ENCODE measurements at regions not wholly inside any gene's neighbourhood (a gene's known extent, or its start where the extent isn't known, plus 50 kb on each side); places are given as distances from the start of the nearest gene placed in this dataset.

DNA sequence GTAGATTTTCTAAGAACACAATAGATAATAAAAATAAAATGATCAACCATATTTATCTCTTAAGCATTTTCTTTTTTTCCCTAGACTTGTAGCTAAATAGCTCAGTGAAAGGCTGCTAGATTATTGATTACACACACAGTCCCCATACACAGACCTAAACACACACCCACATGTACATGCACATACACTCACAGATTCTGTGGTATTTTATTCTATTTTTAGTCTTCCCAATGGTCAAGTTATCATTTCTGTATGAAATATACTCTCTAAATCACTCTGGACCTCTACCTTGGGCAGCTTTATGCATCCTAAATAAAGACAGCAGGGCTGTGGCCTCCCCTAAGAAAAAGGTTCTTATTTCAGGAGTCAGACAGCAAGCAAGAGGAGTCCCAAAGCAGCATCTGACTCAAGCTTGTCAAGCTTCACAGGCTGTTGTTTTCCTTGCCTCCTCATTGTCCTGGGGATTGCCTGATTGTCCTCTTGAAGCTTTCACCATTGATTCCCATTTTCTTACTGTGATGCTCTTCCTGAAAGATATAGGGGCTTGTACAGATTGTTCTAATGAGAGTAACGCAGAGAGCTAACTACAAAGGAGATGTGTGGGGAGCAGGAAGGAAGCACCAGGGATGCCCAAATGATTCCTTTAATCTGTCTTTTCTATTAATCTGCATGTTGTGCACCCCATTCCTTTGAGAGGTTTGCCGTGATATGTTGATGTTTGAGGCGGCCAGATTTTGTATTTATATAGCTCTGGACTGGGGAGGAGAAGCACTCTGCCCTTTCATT is 986.5 kb downstream of the PCDH17 start:
- Histone ChIP-seq H2BK12ac (ENCODE audit: low read length) (no peak overlapping the region), H3K27ac (ENCODE audit: low read depth, low read length) (no peak overlapping the region), H3K4me1 (ENCODE audit: control insufficient read depth in 1 of 2, insufficient read depth in 2 of 2, low read length in 2 of 2) (no peaks in the 10 kb centered on the region), H2BK5ac (ENCODE audit: low read depth, low read length, poor library complexity) (no peak overlapping the region), H3K79me2 (ENCODE audit: control insufficient read depth, insufficient read depth, low read length, poor library complexity) (no peaks in the 10 kb centered on the region), H3K36me3 (ENCODE audit: control insufficient read depth in 1 of 2, insufficient read depth in 2 of 2, low read length in 2 of 2) (no peaks in the 10 kb centered on the region), H3K18ac (ENCODE audit: low read length) (no peak overlapping the region), H3K4me2 (ENCODE audit: low read length) (no peak overlapping the region), H2AFZ (ENCODE audit: insufficient read depth, low read length, poor library complexity) (no peak overlapping the region), H3K14ac (ENCODE audit: low read length) (no peak overlapping the region), H4K8ac (ENCODE audit: low read depth, low read length) (no peak overlapping the region), H3K23ac (ENCODE audit: low read length) (no peak overlapping the region), H3K27me3 (ENCODE audit: insufficient read depth, low read length) (no peaks in the 10 kb centered on the region), H4K12ac (ENCODE audit: low read depth, low read length) (no peak overlapping the region), H2AK5ac (ENCODE audit: low read length) (no peak overlapping the region), H3K9me3 (ENCODE audit: insufficient read depth, low read depth, low read length) (no peaks in the 10 kb centered on the region), H2BK120ac (ENCODE audit: insufficient read depth, low read length, poor library complexity) (no peak overlapping the region), H3K9ac (ENCODE audit: low read length) (no peak overlapping the region), H3K4ac (ENCODE audit: low read depth, low read length) (no peak overlapping the region), H4K91ac (ENCODE audit: low read depth, low read length) (no peak overlapping the region), H3K79me1 (ENCODE audit: low read length) (no peaks in the 10 kb centered on the region), H3K4me3 (ENCODE audit: low read depth, low read length) (no peak overlapping the region)
- no CpG with 5 or more reads among the region's 3 CpGs for WGBS (ENCODE audit: extremely low coverage, insufficient coverage, insufficient read length)
- no peak for DNase-seq

DNA sequence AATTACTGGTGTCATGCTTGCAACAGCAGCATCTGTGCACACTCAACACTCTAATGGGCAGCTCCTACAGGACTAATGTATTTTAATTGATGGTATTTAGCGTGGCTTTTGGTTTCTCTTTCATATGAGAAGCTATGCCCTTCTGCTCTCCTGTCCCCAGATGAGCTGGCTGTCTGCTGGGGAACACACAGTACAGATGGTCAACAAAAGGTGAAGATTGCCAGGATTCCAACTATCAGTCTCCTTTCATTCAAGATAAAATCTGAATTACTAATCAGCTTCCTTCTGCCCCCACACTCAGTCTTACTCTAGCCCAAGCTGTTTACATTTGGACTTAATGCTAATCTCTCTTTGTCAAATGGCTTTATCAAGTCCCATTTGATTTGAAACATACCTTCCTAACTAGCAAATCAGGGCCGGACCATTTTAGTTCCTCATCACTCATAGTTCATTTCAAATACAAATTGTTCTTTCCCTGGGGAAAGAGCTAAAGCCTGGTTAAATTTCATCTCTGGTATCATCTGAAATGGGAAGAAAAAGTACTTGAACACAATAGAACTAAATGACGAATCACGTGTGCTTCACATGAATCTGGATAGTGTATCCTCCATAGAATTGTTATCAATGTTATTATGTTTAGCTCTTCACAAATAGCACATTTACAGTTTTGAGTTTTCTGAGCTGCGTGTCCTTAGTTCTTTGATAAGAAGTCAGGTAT is 988.0 kb downstream of the PCDH17 start:
- H4K8ac ChIP-seq (ENCODE audit: low read depth, low read length), result no peak overlapping the region
- no peaks in the 10 kb centered on the region for H3K4me1 ChIP-seq (ENCODE audit: control insufficient read depth in 1 of 2, insufficient read depth in 2 of 2, low read length in 2 of 2)
- H3K27ac ChIP-seq (ENCODE audit: low read depth, low read length), result no peak overlapping the region
- no peak overlapping the region for H4K12ac ChIP-seq (ENCODE audit: low read depth, low read length)
- H3K4ac ChIP-seq (ENCODE audit: low read depth, low read length), result no peak overlapping the region
- no peaks in the 10 kb centered on the region for H3K9me3 ChIP-seq (ENCODE audit: insufficient read depth, low read depth, low read length)
- no peak overlapping the region for H2BK5ac ChIP-seq (ENCODE audit: low read depth, low read length, poor library complexity)
- no peaks in the 10 kb centered on the region for H3K27me3 ChIP-seq (ENCODE audit: insufficient read depth, low read length)
- H2BK12ac ChIP-seq (ENCODE audit: low read length), result no peak overlapping the region
- no peak overlapping the region for H2BK120ac ChIP-seq (ENCODE audit: insufficient read depth, low read length, poor library complexity)
- H3K79me1 ChIP-seq (ENCODE audit: low read length), result no peaks in the 10 kb centered on the region
- no peaks in the 10 kb centered on the region for H3K36me3 ChIP-seq (ENCODE audit: control insufficient read depth in 1 of 2, insufficient read depth in 2 of 2, low read length in 2 of 2)
- no peak overlapping the region for H2AFZ ChIP-seq (ENCODE audit: insufficient read depth, low read length, poor library complexity)
- WGBS (ENCODE audit: extremely low coverage, insufficient coverage, insufficient read length), result no CpG with 5 or more reads among the region's 5 CpGs
- no peak overlapping the region for H3K14ac ChIP-seq (ENCODE audit: low read length)
- H3K18ac ChIP-seq (ENCODE audit: low read length), result no peak overlapping the region
- no peak overlapping the region for H2AK5ac ChIP-seq (ENCODE audit: low read length)
- no peak overlapping the region for H4K91ac ChIP-seq (ENCODE audit: low read depth, low read length)
- H3K4me2 ChIP-seq (ENCODE audit: low read length), result no peak overlapping the region
- no peak overlapping the region for H3K4me3 ChIP-seq (ENCODE audit: low read depth, low read length)
- H3K79me2 ChIP-seq (ENCODE audit: control insufficient read depth, insufficient read depth, low read length, poor library complexity), result no peaks in the 10 kb centered on the region
- H3K23ac ChIP-seq (ENCODE audit: low read length), result no peak overlapping the region
- DNase-seq, result no peak
- H3K9ac ChIP-seq (ENCODE audit: low read length), result no peak overlapping the region

DNA sequence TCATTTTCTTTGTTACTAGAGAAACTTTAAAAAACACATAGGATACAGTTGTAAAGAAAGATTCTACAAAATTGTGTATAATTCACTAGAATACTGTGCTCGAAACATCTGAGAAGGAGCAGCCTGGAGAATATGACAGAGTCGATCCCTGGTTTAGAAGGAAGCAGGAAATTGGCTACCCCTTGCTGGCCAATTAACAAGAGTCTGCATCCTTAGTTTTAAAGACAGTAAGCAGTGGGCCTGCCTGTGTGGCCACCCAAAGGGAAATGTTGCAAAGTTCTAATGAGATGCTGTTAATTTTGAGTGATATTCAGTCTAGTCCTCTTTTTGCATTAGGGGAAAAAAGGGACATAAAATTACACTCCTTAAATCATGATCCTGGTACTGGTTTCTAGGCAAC is 988.6 kb downstream of the PCDH17 start:
- Histone ChIP-seq H3K36me3 (ENCODE audit: control insufficient read depth in 1 of 2, insufficient read depth in 2 of 2, low read length in 2 of 2) (no peaks in the 10 kb centered on the region), H4K91ac (ENCODE audit: low read depth, low read length) (no peak overlapping the region), H4K8ac (ENCODE audit: low read depth, low read length) (no peak overlapping the region), H2BK5ac (ENCODE audit: low read depth, low read length, poor library complexity) (no peak overlapping the region), H3K79me2 (ENCODE audit: control insufficient read depth, insufficient read depth, low read length, poor library complexity) (no peaks in the 10 kb centered on the region), H3K14ac (ENCODE audit: low read length) (no peak overlapping the region), H2AFZ (ENCODE audit: insufficient read depth, low read length, poor library complexity) (no peak overlapping the region), H2AK5ac (ENCODE audit: low read length) (no peak overlapping the region), H3K79me1 (ENCODE audit: low read length) (no peaks in the 10 kb centered on the region), H3K27me3 (ENCODE audit: insufficient read depth, low read length) (no peaks in the 10 kb centered on the region), H3K4me3 (ENCODE audit: low read depth, low read length) (no peak overlapping the region), H3K9me3 (ENCODE audit: insufficient read depth, low read depth, low read length) (no peaks in the 10 kb centered on the region), H3K27ac (ENCODE audit: low read depth, low read length) (no peak overlapping the region), H3K9ac (ENCODE audit: low read length) (no peak overlapping the region), H3K4me1 (ENCODE audit: control insufficient read depth in 1 of 2, insufficient read depth in 2 of 2, low read length in 2 of 2) (no peaks in the 10 kb centered on the region), H4K12ac (ENCODE audit: low read depth, low read length) (no peak overlapping the region), H2BK120ac (ENCODE audit: insufficient read depth, low read length, poor library complexity) (no peak overlapping the region), H3K4me2 (ENCODE audit: low read length) (no peak overlapping the region), H3K23ac (ENCODE audit: low read length) (no peak overlapping the region), H2BK12ac (ENCODE audit: low read length) (no peak overlapping the region), H3K4ac (ENCODE audit: low read depth, low read length) (no peak overlapping the region), H3K18ac (ENCODE audit: low read length) (no peak overlapping the region)
- DNase-seq, result no peak
- no CpG with 5 or more reads among the region's 2 CpGs for WGBS (ENCODE audit: extremely low coverage, insufficient coverage, insufficient read length)

DNA sequence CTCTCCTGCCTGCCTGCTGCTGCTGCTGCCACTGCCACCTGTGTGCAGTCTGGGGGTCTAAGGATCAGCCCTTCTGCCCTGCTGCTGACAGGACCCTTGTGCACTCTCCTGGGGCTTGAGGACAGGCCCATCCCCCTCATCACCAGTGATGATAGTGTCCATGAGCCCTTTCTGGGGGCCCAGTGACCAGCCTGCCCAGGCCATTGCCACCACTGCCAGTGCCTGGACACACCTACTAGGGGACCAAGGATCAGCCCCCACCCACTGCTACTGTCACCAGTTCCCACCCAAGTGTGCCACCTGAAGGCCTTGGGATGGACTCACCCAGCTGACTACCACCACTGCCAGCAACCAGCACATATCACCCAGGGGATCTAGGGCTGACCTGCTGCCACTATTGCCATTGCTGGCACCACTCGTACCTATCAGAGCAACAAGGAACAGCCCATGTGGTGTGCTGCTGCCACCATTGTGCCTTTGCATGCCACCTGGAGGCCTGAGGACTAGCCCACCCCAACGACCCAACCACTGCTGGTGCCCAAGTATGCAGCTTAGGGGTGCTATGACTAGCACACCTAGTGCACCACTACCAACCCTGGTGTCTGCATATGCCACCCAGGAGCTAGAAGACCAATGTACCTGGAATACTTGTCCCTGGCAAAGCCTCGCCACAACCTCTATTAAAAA is 994.3 kb downstream of the PCDH17 start:
- DNase-seq, result no peak
- H2BK120ac ChIP-seq (ENCODE audit: insufficient read depth, low read length, poor library complexity), result no peak overlapping the region
- no peak overlapping the region for H3K4me3 ChIP-seq (ENCODE audit: low read depth, low read length)
- no peaks in the 10 kb centered on the region for H3K79me1 ChIP-seq (ENCODE audit: low read length)
- no peaks in the 10 kb centered on the region for H3K36me3 ChIP-seq (ENCODE audit: control insufficient read depth in 1 of 2, insufficient read depth in 2 of 2, low read length in 2 of 2)
- H3K18ac ChIP-seq (ENCODE audit: low read length), result no peak overlapping the region
- no peak overlapping the region for H3K23ac ChIP-seq (ENCODE audit: low read length)
- no peak overlapping the region for H3K4ac ChIP-seq (ENCODE audit: low read depth, low read length)
- H3K27ac ChIP-seq (ENCODE audit: low read depth, low read length), result no peak overlapping the region
- H3K14ac ChIP-seq (ENCODE audit: low read length), result no peak overlapping the region
- no peak overlapping the region for H2BK5ac ChIP-seq (ENCODE audit: low read depth, low read length, poor library complexity)
- H3K4me1 ChIP-seq (ENCODE audit: control insufficient read depth in 1 of 2, insufficient read depth in 2 of 2, low read length in 2 of 2), result no peaks in the 10 kb centered on the region
- H2AK5ac ChIP-seq (ENCODE audit: low read length), result no peak overlapping the region
- no peak overlapping the region for H3K9ac ChIP-seq (ENCODE audit: low read length)
- peaks cover 2% of the 10 kb centered on the region for H3K9me3 ChIP-seq (ENCODE audit: insufficient read depth, low read depth, low read length)
- no peak overlapping the region for H4K8ac ChIP-seq (ENCODE audit: low read depth, low read length)
- no peak overlapping the region for H3K4me2 ChIP-seq (ENCODE audit: low read length)
- no CpG with 5 or more reads among the region's 3 CpGs for WGBS (ENCODE audit: extremely low coverage, insufficient coverage, insufficient read length)
- no peaks in the 10 kb centered on the region for H3K79me2 ChIP-seq (ENCODE audit: control insufficient read depth, insufficient read depth, low read length, poor library complexity)
- no peak overlapping the region for H4K91ac ChIP-seq (ENCODE audit: low read depth, low read length)
- no peaks in the 10 kb centered on the region for H3K27me3 ChIP-seq (ENCODE audit: insufficient read depth, low read length)
- H2BK12ac ChIP-seq (ENCODE audit: low read length), result no peak overlapping the region
- H4K12ac ChIP-seq (ENCODE audit: low read depth, low read length), result no peak overlapping the region
- H2AFZ ChIP-seq (ENCODE audit: insufficient read depth, low read length, poor library complexity), result no peak overlapping the region

Data from trophoblast cell (in vitro differentiated cells and primary cell).